Keratinocyte (primary cell): ENCODE measurements at regions not wholly inside any gene's neighbourhood (a gene's known extent, or its start where the extent isn't known, plus 50 kb on each side); places are given as distances from the start of the nearest gene placed in this dataset.

Source experiments
- DNase-seq: peaks from one replicate; pipeline ENCODE4 v3.0.0-alpha.2; 2011; ENCODE audit warnings: low read depth, missing footprints, low spot score
- FAIRE-seq: peaks from 2 replicates; lab custom pipeline; 2011; peaks lifted over from hg19 to GRCh38; lab: Jason Lieb, UNC
- H2AFZ ChIP-seq: 2 replicates; pipeline ENCODE4 v1.6.0; 2012; ENCODE audit warnings: low read length, control low read depth, inconsistent platforms; ENCODE audit not compliant: control insufficient read depth
- H3K27ac ChIP-seq: 2 replicates; pipeline ENCODE4 v1.5.1; 2011; ENCODE audit warnings: low read length; ENCODE audit not compliant: control insufficient read depth, insufficient read depth
- H3K27me3 ChIP-seq: 3 replicates; pipeline ENCODE4 v1.6.0; 2011; ENCODE audit warnings: low read length; ENCODE audit not compliant: control insufficient read depth, insufficient read depth; ENCODE audit errors: extremely low read depth
- H3K36me3 ChIP-seq, 2 experiments: 2 replicates in 1 of 2; 3 replicates in 1 of 2; pipeline ENCODE4 v1.5.1; 2011; ENCODE audit warnings: low read length in 2 of 2, mild to moderate bottlenecking in 1 of 2; ENCODE audit not compliant: control insufficient read depth in 2 of 2, insufficient read depth in 2 of 2; ENCODE audit errors: extremely low read depth in 1 of 2
- H3K4me1 ChIP-seq: 3 replicates; pipeline ENCODE4 v1.5.1; 2011; ENCODE audit warnings: low read length; ENCODE audit not compliant: control insufficient read depth, insufficient read depth; ENCODE audit errors: extremely low read depth
- H3K4me2 ChIP-seq: 3 replicates; pipeline ENCODE4 v1.6.0; 2011; ENCODE audit warnings: low read depth, low read length; ENCODE audit not compliant: control insufficient read depth, insufficient read depth; ENCODE audit errors: extremely low read depth
- H3K4me3 ChIP-seq, 3 experiments: fragments of 200-600 bp in 1 of 3; sonication (generic) in 1 of 3; 2 replicates in 2 of 3; 3 replicates in 1 of 3; pipeline ENCODE4 v1.5.1; 2011 to 2016; ENCODE audit warnings: low read length in 3 of 3, mild to moderate bottlenecking in 3 of 3, control low read depth in 2 of 3, inconsistent platforms in 1 of 3, low read depth in 1 of 3, mixed read lengths in 1 of 3, mixed run types in 1 of 3, moderate library complexity in 1 of 3; ENCODE audit not compliant: control insufficient read depth in 2 of 3, insufficient read depth in 2 of 3; ENCODE audit errors: extremely low read depth in 1 of 3
- H3K79me2 ChIP-seq: 2 replicates; pipeline ENCODE4 v1.6.0; 2012; ENCODE audit warnings: low read length; ENCODE audit not compliant: control insufficient read depth, insufficient read depth
- H3K9ac ChIP-seq: 3 replicates; pipeline ENCODE4 v1.6.0; 2011; ENCODE audit warnings: low read length; ENCODE audit not compliant: control insufficient read depth, insufficient read depth; ENCODE audit errors: extremely low read depth
- H3K9me1 ChIP-seq: 3 replicates; pipeline ENCODE4 v1.6.0; 2011; ENCODE audit warnings: low read length; ENCODE audit not compliant: control insufficient read depth, insufficient read depth; ENCODE audit errors: extremely low read depth
- H3K9me3 ChIP-seq: 2 replicates; pipeline ENCODE4 v1.5.1; 2012; ENCODE audit warnings: low read depth, low read length; ENCODE audit not compliant: control insufficient read depth
- H4K20me1 ChIP-seq: 3 replicates; pipeline ENCODE4 v1.6.0; 2011; ENCODE audit warnings: low read length; ENCODE audit not compliant: control insufficient read depth, insufficient read depth; ENCODE audit errors: extremely low read depth
- CTCF ChIP-seq, 3 experiments: IDR thresholded peaks in 1 of 3; conservative IDR thresholded peaks in 1 of 3; optimal IDR thresholded peaks in 1 of 3; 2 replicates in 2 of 3; 3 replicates in 1 of 3; pipeline versions ENCODE3 to v1.5.1; 2011; ENCODE audit warnings: low read length in 3 of 3, mild to moderate bottlenecking in 3 of 3, moderate library complexity in 2 of 3, control low read depth in 1 of 3, inconsistent platforms in 1 of 3; ENCODE audit not compliant: insufficient read depth in 2 of 3; ENCODE audit errors: extremely low read depth in 1 of 3
- EZH2 ChIP-seq: IDR thresholded peaks from one replicate; pipeline ENCODE4 v1.6.1; 2012; ENCODE audit warnings: inconsistent platforms, mild to moderate bottlenecking, low read length, moderate library complexity
- dilution Hi-C: fragments of 300-500 bp; cut with MboI; formaldehyde crosslinking; loops from one replicate; pipeline ENCODE4 v1.7.0; 2020; ENCODE audit warnings: low sequenced_read_pairs; ENCODE audit not compliant: extremely low pct_ligation_motif_present

- no peak for TF ChIP-seq CTCF (optimal IDR thresholded peaks at IDR 0.05 in 1 of 3, IDR thresholded peaks at IDR 0.05 in 1 of 3, conservative IDR thresholded peaks at IDR 0.05 in 1 of 3; ENCODE audit: extremely low read depth in 1 of 3, insufficient read depth in 2 of 3, low read length in 3 of 3)
- TF ChIP-seq EZH2 = no peak
- no peaks in the 10 kb centered on the region for H3K4me1 ChIP-seq
- no peaks in the 10 kb centered on the region for H3K36me3 ChIP-seq
- no peak overlapping the region for H3K27ac ChIP-seq
- no peak overlapping the region for H3K4me3 ChIP-seq
- no peak overlapping the region for H3K4me2 ChIP-seq
- DNase-seq (no peak), FAIRE-seq (no peak)
- H3K9me1 ChIP-seq = no peaks in the 10 kb centered on the region
- no peaks in the 10 kb centered on the region for H3K27me3 ChIP-seq
- no peaks in the 10 kb centered on the region for H3K9me3 ChIP-seq
- no peaks in the 10 kb centered on the region for H3K79me2 ChIP-seq
- H3K9ac ChIP-seq = no peak overlapping the region
- H2AFZ ChIP-seq = no peak overlapping the region
- H4K20me1 ChIP-seq = no peaks in the 10 kb centered on the region
- dilution Hi-C loops = loop anchor here (10.0 kb wide), 1 partner anchor 161 kb away; no protein-coding TSS in a partner anchor
Measured at GRCh38 chr13:48593536-48593935, 60.2 kb upstream of the CYSLTR2 start.

DNA sequence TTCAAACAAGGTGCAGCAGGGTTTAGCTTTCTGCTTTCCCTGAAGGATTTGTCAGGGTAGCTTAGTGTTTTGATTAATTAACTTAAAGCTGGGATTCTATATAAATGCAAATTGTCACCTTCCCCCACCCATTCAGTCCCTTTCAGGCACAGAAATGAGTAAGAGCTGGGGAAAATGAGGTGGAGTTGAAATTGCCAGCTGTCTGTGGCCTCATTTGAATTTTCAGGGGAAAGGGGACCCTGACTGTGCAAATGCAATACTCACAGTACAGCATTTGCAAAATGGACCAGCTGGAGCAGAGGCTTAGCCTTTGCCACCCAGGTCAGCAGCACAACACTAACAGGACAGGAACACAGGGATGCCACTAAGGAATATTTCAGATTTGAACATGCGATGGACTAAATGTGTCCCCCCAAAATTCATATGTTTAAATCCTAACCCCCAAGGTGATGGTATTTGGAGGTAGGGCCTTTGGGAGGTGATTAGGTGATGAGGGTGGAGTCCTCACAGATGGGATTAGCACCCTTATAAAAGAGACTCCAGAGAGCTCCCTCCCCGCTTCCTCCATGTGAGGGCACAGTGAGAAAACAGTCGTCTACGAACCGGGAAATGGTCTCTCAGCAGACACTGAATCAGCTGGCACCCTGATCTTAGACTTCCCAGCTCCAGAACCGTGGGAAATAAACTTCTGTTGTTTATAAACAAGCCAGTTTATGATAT lies 59.5 kb upstream of the CYSLTR2 start:
- Histone ChIP-seq H3K4me3 (no peak overlapping the region), H2AFZ (no peak overlapping the region), H3K9me3 (no peaks in the 10 kb centered on the region), H3K4me1 (no peaks in the 10 kb centered on the region), H3K9me1 (no peaks in the 10 kb centered on the region), H3K4me2 (no peak overlapping the region), H3K27ac (no peak overlapping the region), H4K20me1 (no peaks in the 10 kb centered on the region), H3K79me2 (no peaks in the 10 kb centered on the region), H3K36me3 (no peaks in the 10 kb centered on the region), H3K27me3 (no peaks in the 10 kb centered on the region), H3K9ac (no peak overlapping the region)
- DNase-seq = no peak
- TF ChIP-seq CTCF (optimal IDR thresholded peaks at IDR 0.05 in 1 of 3, IDR thresholded peaks at IDR 0.05 in 1 of 3, conservative IDR thresholded peaks at IDR 0.05 in 1 of 3; ENCODE audit: extremely low read depth in 1 of 3, insufficient read depth in 2 of 3, low read length in 3 of 3) = no peak
- TF ChIP-seq EZH2 = no peak
- FAIRE-seq = no peak
- dilution Hi-C loops = loop anchor here (10.0 kb wide), 1 partner anchor 161 kb away; no protein-coding TSS in a partner anchor
